Fibroblast of the conjunctiva (primary cell): ENCODE measurements at regions not wholly inside any gene's neighbourhood (a gene's known extent, or its start where the extent isn't known, plus 50 kb on each side); places are given as distances from the start of the nearest gene placed in this dataset.
"Not testable (repeated sequence)": the region's sequence is repeated elsewhere in the genome, so short reads cannot be mapped to it uniquely, and the experiment has no call there.

Experiments used
- DNase-seq: peaks from one replicate; pipeline ENCODE4 v3.0.0-alpha.2; 2010; ENCODE audit warnings: low read depth

GRCh38 chr13:62829486-62829885 is 1413.8 kb upstream of the PCDH20 start:
- DNase-seq = no peak

- no peak for DNase-seq
Measured at GRCh38 chr13:62799931-62800436, 1384.3 kb upstream of the PCDH20 start.

DNA sequence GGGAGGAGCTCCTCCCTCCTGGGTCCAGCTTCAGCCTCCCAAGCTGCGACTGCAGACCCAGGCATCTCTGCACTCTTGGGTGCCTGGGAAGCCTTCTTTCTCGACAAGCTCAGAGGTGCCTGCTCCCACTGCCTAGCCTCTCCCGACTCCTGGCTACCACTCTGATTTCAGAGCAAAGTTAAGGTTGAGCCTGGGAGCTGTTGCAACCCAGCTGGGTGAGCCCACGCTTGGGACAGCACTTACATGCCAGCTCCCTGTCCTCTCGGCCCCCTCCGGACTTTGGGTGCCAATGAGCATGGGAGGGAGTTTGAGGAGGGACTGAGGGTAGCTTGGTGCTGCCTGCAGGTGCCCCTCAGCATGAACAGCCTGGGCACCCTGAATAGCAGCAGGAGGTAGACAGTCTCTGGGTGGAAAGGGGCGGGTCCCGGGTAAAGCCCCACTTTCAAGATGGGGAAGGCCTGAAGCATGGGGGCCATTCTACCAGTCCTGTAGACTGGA is 1383.4 kb upstream of the PCDH20 start:
- no peak for DNase-seq

- no peak for DNase-seq
Measured at GRCh38 chr13:62793850-62794249, 1378.2 kb upstream of the PCDH20 start.

DNA sequence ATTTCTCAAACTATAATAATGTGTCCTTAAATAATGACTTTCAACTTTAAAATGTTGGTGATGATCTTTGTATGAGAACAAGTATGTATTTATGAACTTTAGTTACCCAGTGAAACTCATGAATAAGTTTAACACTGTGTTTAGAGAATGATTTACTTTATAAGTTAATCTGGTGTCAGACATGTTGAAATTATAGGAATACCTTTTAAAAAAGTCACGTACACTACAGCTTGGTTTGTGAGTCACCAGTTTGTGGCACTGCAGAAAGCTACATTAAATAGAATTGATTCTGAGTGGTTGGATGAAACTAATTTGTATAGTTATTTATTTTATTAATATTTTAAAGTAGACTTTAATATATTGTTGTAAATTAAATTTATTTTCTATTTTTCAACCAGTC is 1366.2 kb upstream of the PCDH20 start:
- no peak for DNase-seq

DNA sequence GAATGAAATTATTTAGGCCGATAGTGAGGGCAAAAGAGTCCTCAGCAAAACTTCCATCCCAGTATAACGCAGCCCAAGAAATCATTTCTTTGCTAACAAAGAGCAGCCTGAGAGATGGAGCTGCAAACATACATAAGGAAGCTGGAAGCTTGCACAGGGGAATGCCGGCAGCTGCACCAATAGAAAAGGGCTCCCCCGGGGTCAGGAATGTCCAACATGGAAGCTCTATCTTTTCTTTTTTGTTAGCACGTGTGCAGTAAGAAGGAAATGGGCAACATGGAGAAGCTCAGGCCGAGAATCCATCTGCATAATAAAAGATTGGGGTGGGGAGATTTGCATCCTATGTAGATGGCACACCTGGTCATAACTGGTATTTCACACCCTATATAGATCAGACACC is 1363.5 kb upstream of the PCDH20 start:
- no peak for DNase-seq

- DNase-seq = no peak
Measured at GRCh38 chr13:62767473-62767872, 1351.8 kb upstream of the PCDH20 start.

DNA sequence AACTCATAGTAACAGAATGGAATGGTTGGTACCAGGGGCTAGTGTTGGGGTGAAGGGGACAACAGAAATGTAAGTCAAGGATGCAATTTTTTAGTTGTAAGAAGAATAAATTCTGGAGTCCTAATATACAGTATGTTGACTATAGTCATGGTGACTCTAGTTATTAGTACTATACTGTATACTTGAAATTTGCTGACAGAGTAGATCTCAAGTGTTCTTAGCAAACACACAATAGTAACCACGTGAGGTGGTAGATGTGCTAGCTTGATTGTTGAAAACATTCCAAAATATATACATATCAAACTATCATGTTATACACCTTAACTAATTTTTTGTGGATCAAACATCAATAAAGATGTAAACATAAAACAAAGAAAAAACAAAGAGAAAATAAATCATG is 1345.1 kb upstream of the PCDH20 start:
- DNase-seq = no peak

DNA sequence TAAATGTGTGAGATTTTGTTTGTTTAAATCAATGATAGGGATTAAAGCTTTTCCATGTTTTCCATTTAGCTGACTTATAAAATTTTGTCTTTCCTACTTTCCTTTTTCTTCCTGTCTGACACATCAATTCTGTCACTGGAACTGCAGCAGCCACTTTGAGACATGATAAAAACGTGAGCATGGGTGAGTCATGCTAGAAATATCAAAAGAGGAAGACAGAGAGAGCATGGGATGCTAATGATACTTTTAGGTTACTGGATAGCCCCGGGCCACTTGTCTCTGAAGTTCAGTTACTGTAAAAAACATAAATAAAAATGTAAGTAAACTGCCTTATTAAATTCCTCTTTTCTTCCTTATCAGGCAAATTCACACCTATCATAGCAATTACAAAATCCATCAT is 1332.0 kb upstream of the PCDH20 start:
- no peak for DNase-seq

DNA sequence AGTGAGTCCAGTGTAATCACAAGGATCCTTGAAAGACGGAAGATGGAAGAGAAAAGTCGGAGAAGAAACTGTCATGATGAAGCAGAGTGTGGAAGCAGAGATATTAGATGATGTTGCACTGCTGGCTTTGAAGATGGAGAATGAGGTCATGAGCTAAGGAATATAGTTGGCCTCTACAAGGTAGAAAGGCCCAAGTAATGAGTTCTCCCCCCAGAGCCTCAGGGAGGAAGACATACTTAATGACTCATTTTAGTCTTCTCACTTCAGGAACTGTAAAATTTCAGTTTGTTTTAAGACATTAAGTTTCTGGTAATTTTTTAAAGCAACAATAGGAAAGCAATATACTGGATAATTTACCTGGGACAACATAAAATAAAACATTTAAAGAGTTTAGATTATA is 1331.5 kb upstream of the PCDH20 start:
- no peak for DNase-seq

DNA sequence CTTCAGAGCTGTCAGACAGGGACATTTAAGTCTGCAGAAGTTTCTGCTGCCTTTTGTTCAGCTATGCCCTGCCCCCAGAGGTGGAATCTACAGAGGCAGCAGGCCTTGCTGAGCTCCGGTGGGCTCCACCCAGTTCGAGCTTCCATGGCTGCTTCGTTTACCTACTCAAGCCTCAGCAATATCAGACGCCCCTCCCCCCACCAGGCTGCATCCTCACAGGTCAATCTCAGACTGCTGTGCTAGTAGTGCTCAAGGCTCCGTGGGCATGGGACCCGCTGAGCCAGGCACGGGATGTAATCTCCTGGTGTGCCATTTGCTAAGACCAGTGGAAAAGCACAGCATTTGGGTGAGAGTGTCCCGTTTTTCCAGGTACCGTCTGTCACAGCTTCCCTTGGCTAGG is 1314.1 kb upstream of the PCDH20 start:
- DNase-seq = not testable (repeated sequence)

DNA sequence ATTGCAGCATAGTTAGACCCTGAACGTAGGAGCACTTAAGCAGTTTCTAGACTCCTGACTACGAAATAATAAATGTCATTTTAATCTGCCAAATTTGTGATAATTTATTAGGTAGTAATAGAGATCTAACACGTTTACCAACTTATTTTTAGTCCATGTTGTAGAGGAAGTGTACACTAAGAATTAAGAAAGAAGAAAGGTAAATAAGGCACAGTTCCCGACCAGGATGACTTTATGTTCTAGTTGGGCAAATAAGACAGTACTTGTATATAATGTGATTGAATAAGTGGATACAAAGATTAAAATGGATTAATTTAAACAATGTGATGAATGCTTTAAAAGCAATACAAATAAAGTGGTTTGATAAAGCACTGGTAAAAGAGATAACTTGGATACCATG is 1306.2 kb upstream of the PCDH20 start:
- DNase-seq = no peak

DNA sequence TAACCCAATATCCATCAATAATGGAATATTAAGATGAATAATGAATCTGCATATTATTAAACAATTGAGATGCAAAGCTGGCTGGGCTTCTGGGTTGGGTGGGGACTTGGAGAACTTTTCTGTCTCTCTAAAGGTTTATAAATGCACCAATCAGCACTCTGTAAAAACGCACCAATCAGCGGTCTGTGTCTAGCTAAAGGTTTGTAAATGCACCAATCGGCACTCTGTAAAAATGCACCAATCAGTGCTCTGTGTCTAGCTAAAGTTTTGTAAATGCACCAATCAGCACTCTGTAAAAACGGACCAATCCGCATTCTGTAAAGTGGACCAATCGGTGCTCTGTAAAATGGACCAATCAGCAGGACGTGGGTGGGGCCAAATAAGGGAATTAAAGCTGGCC is 1296.3 kb upstream of the PCDH20 start:
- DNase-seq = not testable (repeated sequence)

DNA sequence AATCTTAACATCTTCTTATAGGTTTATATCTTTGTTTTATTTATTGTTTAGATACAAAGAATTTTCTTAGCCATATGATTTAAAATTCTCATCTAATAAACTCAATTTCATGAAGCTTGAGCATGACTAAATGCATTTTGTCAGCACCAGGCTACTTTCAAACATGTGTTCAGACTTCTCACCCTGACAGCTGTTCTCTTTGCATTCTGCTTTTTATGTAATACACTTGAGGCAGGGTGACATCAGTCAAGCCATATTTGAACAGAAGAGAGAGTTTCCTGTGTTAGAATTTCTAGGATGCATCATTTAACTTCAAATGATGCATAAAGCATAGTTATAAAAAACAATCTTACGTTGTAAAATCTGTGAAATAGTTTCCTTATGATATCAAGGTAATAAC is 1295.1 kb upstream of the PCDH20 start:
- DNase-seq = no peak

- no peak for DNase-seq
Measured at GRCh38 chr13:62706048-62706447, 1290.4 kb upstream of the PCDH20 start.

DNA sequence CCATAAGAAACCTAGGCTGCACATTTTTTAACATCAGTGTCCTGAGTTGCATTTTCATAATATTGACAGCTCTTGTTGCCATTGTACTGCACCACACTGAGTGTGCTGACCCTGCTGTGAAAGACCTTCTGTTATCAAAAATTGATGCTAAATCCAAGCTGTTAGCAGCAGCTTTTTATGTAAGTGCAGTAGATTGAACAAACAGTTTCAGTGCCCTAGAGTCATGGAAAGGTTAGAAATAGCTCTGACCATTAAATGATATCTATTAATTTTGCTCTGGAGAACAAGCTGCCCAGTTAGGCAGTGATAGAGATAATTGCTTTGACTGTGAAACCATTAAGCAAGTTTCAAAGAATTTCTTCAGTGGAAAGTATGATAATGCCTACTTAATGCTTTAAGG is 1289.2 kb upstream of the PCDH20 start:
- DNase-seq = no peak

GRCh38 chr13:62702502-62702901 is 1286.9 kb upstream of the PCDH20 start:
- no peak for DNase-seq

- DNase-seq = no peak
Measured at GRCh38 chr13:62697701-62698100, 1282.1 kb upstream of the PCDH20 start.

- no peak for DNase-seq
Measured at GRCh38 chr13:62696490-62696889, 1280.8 kb upstream of the PCDH20 start.

DNA sequence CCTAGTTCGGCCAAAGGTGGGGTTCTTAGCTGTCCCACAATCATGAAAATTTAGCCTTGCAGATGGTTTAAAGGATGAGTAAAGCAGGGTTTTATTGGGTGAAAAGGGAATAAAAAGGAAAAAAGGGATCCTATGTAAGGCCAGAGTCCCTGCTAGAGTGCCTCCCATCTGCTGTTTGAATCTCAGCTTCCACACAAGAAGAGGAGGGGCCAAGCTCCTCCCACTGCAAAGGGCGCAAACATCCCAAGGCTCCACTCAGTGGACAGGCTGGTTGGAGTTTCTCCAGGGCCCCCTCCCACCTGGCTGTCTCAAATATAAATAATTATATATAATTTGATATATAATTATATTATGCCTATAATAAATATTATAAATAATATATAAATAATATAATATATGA is 1272.1 kb upstream of the PCDH20 start:
- DNase-seq = no peak

- no peak for DNase-seq
Measured at GRCh38 chr13:62684359-62684758, 1268.7 kb upstream of the PCDH20 start.

DNA sequence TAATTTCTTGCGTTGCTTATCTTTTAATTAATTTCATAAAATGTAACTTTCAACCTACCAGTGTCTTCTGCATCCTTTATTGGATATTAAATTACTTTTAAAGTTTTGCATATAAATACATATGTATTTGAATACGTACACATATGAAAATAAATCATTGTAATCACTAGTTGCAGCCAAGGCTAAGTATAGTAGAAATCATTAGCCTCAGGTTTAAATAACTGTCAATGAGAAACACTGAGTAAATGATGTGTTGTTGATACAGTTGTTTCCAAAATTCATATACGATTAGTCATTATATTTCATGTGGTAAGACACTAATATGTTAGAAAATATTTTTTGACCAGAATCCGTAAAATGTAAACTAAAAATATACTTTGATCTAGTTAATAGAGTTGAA is 1267.1 kb upstream of the PCDH20 start:
- DNase-seq = no peak

DNA sequence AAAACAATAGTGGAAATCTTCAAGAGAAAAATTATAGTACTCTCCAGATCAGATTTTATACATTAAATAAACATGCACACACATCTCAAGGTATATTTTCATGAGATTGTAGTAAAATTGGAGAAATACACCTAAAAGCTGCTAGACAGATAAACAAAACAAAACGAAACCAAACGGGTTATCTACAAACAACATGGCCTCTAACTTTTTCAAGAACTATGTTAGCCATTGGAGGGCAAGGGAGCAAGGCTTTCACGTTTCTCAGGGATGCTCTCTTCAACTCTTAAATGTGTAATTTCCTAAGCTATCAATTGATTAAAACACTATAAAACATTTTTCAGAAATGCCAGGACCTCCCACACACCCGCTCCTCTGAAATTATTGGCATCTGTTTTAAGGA is 1262.4 kb upstream of the PCDH20 start:
- DNase-seq = no peak

- DNase-seq = no peak
Measured at GRCh38 chr13:62663767-62664166, 1248.1 kb upstream of the PCDH20 start.

- DNase-seq = no peak
Measured at GRCh38 chr13:62659365-62659764, 1243.7 kb upstream of the PCDH20 start.
